ENCODE measurements at regions not wholly inside any gene's neighbourhood (a gene's known extent, or its start where the extent isn't known, plus 50 kb on each side); places are given as distances from the start of the nearest gene placed in this dataset.

DNA sequence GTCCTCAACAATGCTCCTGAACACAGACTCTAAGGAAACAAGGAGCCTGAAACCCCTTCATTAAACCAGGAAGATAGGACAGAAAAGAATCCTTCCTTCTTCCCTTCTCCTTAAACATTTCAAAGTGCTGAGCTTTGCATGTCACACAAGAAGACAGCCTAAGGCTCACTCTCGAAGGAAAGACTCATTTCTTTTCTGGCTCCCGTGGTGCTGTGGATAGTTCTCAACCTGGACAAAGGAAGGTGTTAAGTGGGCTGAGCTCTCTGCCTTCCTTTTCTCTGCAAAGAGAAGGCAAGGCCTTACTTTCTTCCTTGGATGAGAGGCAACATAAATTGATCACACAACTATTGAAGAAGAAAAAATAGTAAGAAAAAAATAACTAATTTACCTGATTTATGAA lies 452.4 kb upstream of the DDI1 start:
- TF ChIP-seq ARNTL (CRISPR knock-in tag; IDR thresholded peaks at IDR 0.05; ENCODE audit: borderline replicate concordance, low read depth) (no peak), BACH2 (CRISPR knock-in tag; IDR thresholded peaks at IDR 0.05; ENCODE audit: borderline replicate concordance) (no peak), SNAI2 (CRISPR knock-in tag; IDR thresholded peaks at IDR 0.05) (no peak), ZFP3 (CRISPR knock-in tag; IDR thresholded peaks at IDR 0.05) (no peak), ZC3H10 (CRISPR knock-in tag; IDR thresholded peaks at IDR 0.05) (no peak), ZNF70 (CRISPR knock-in tag; IDR thresholded peaks at IDR 0.05) (no peak), CSDC2 (CRISPR knock-in tag; IDR thresholded peaks at IDR 0.05) (no peak), ISL1 (CRISPR knock-in tag; IDR thresholded peaks at IDR 0.05) (no peak), TOX (CRISPR knock-in tag; IDR thresholded peaks at IDR 0.05; ENCODE audit: borderline replicate concordance) (no peak), OSR1 (CRISPR knock-in tag; IDR thresholded peaks at IDR 0.05) (no peak), TCF4 (CRISPR knock-in tag; IDR thresholded peaks at IDR 0.05; ENCODE audit: borderline replicate concordance) (no peak), ZNF565 (CRISPR knock-in tag; conservative IDR thresholded peaks at IDR 0.05; ENCODE audit: low read depth) (no peak), RARB (CRISPR knock-in tag; IDR thresholded peaks at IDR 0.05) (no peak), ZFP30 (CRISPR knock-in tag; IDR thresholded peaks at IDR 0.05) (no peak), GLIS3 (CRISPR knock-in tag; IDR thresholded peaks at IDR 0.05) (no peak), PPARA (CRISPR knock-in tag; IDR thresholded peaks at IDR 0.05; ENCODE audit: borderline replicate concordance) (no peak)
- TF ChIP-seq, protein P1, sequence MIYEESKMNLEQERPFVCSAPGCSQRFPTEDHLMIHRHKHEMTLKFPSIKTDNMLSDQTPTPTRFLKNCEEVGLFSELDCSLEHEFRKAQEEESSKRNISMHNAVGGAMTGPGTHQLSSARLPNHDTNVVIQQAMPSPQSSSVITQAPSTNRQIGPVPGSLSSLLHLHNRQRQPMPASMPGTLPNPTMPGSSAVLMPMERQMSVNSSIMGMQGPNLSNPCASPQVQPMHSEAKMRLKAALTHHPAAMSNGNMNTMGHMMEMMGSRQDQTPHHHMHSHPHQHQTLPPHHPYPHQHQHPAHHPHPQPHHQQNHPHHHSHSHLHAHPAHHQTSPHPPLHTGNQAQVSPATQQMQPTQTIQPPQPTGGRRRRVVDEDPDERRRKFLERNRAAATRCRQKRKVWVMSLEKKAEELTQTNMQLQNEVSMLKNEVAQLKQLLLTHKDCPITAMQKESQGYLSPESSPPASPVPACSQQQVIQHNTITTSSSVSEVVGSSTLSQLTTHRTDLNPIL (CRISPR knock-in tag; IDR thresholded peaks at IDR 0.05; ENCODE audit: low read depth): no peak
- TF ChIP-seq, protein P2, sequence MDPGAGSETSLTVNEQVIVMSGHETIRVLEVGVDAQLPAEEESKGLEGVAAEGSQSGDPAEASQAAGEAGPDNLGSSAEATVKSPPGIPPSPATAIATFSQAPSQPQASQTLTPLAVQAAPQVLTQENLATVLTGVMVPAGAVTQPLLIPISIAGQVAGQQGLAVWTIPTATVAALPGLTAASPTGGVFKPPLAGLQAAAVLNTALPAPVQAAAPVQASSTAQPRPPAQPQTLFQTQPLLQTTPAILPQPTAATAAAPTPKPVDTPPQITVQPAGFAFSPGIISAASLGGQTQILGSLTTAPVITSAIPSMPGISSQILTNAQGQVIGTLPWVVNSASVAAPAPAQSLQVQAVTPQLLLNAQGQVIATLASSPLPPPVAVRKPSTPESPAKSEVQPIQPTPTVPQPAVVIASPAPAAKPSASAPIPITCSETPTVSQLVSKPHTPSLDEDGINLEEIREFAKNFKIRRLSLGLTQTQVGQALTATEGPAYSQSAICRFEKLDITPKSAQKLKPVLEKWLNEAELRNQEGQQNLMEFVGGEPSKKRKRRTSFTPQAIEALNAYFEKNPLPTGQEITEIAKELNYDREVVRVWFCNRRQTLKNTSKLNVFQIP (CRISPR knock-in tag; IDR thresholded peaks at IDR 0.05; ENCODE audit: borderline replicate concordance, low read depth): no peak
- TF ChIP-seq, protein P3, sequence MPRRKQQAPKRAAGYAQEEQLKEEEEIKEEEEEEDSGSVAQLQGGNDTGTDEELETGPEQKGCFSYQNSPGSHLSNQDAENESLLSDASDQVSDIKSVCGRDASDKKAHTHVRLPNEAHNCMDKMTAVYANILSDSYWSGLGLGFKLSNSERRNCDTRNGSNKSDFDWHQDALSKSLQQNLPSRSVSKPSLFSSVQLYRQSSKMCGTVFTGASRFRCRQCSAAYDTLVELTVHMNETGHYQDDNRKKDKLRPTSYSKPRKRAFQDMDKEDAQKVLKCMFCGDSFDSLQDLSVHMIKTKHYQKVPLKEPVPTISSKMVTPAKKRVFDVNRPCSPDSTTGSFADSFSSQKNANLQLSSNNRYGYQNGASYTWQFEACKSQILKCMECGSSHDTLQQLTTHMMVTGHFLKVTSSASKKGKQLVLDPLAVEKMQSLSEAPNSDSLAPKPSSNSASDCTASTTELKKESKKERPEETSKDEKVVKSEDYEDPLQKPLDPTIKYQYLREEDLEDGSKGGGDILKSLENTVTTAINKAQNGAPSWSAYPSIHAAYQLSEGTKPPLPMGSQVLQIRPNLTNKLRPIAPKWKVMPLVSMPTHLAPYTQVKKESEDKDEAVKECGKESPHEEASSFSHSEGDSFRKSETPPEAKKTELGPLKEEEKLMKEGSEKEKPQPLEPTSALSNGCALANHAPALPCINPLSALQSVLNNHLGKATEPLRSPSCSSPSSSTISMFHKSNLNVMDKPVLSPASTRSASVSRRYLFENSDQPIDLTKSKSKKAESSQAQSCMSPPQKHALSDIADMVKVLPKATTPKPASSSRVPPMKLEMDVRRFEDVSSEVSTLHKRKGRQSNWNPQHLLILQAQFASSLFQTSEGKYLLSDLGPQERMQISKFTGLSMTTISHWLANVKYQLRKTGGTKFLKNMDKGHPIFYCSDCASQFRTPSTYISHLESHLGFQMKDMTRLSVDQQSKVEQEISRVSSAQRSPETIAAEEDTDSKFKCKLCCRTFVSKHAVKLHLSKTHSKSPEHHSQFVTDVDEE (CRISPR knock-in tag; IDR thresholded peaks at IDR 0.05): no peak
- TF ChIP-seq, protein P4, sequence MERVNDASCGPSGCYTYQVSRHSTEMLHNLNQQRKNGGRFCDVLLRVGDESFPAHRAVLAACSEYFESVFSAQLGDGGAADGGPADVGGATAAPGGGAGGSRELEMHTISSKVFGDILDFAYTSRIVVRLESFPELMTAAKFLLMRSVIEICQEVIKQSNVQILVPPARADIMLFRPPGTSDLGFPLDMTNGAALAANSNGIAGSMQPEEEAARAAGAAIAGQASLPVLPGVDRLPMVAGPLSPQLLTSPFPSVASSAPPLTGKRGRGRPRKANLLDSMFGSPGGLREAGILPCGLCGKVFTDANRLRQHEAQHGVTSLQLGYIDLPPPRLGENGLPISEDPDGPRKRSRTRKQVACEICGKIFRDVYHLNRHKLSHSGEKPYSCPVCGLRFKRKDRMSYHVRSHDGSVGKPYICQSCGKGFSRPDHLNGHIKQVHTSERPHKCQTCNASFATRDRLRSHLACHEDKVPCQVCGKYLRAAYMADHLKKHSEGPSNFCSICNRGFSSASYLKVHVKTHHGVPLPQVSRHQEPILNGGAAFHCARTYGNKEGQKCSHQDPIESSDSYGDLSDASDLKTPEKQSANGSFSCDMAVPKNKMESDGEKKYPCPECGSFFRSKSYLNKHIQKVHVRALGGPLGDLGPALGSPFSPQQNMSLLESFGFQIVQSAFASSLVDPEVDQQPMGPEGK (CRISPR knock-in tag; IDR thresholded peaks at IDR 0.05; ENCODE audit: borderline replicate concordance): no peak
- ATAC-seq: no peak

DNA sequence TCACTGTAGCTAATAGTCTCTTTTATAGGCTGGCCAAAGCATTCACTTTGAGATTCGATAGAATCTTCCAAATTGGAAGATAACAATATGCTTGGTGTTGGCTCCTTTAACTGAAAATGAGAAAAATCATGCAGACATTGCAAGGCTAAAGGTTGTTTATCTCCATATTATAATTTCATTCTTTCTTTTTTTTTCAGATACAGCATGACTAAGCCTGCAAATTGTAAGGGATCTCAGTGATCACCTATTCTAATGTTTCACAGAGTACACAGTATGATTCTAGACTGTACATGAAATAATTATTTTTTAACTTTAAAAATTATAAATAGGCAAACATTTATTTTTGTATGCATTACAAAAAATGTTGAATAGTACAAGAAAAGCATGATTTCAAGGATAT lies 451.7 kb upstream of the DDI1 start:
- TF ChIP-seq TCF4 (CRISPR knock-in tag; IDR thresholded peaks at IDR 0.05; ENCODE audit: borderline replicate concordance) (no peak), CSDC2 (CRISPR knock-in tag; IDR thresholded peaks at IDR 0.05) (no peak), RARB (CRISPR knock-in tag; IDR thresholded peaks at IDR 0.05) (no peak), PPARA (CRISPR knock-in tag; IDR thresholded peaks at IDR 0.05; ENCODE audit: borderline replicate concordance) (no peak), BACH2 (CRISPR knock-in tag; IDR thresholded peaks at IDR 0.05; ENCODE audit: borderline replicate concordance) (no peak), ZNF565 (CRISPR knock-in tag; conservative IDR thresholded peaks at IDR 0.05; ENCODE audit: low read depth) (no peak)
- TF ChIP-seq, protein P5, sequence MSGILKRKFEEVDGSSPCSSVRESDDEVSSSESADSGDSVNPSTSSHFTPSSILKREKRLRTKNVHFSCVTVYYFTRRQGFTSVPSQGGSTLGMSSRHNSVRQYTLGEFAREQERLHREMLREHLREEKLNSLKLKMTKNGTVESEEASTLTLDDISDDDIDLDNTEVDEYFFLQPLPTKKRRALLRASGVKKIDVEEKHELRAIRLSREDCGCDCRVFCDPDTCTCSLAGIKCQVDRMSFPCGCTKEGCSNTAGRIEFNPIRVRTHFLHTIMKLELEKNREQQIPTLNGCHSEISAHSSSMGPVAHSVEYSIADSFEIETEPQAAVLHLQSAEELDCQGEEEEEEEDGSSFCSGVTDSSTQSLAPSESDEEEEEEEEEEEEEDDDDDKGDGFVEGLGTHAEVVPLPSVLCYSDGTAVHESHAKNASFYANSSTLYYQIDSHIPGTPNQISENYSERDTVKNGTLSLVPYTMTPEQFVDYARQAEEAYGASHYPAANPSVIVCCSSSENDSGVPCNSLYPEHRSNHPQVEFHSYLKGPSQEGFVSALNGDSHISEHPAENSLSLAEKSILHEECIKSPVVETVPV (CRISPR knock-in tag; IDR thresholded peaks at IDR 0.05): no peak
- TF ChIP-seq, protein P3 (CRISPR knock-in tag; IDR thresholded peaks at IDR 0.05): no peak
- no peak for ATAC-seq
